Kidney (tissue), 13 donors: ENCODE measurements at regions not wholly inside any gene's neighbourhood (a gene's known extent, or its start where the extent isn't known, plus 50 kb on each side); places are given as distances from the start of the nearest gene placed in this dataset.

Experiments
- DNase-seq, 5 donors: peaks; one replicate each; pipeline ENCODE4 v3.0.0-alpha.2; 2013 to 2020
- FAIRE-seq: peaks from 2 replicates; lab custom pipeline; 2012; peaks lifted over from hg19 to GRCh38; lab: Jason Lieb, UNC
- H3K27ac ChIP-seq, 2 donors: one replicate each; pipeline ENCODE4 v1.7.0; 2013; ENCODE audit warnings: low read depth in 2 of 2, low read length in 2 of 2, inconsistent platforms in 1 of 2
- H3K27me3 ChIP-seq: one replicate; pipeline ENCODE4 v1.7.1; 2013; ENCODE audit warnings: low read length, inconsistent platforms; ENCODE audit not compliant: control insufficient read depth, insufficient read depth
- H3K36me3 ChIP-seq, 3 donors: one replicate each; pipeline versions ENCODE4 v1.7.0 to v1.7.1; 2013; ENCODE audit warnings: low read length in 3 of 3, control low read depth in 1 of 3, inconsistent platforms in 1 of 3; ENCODE audit not compliant: insufficient read depth in 3 of 3, control insufficient read depth in 2 of 3
- H3K4me1 ChIP-seq, 3 donors: one replicate each; pipeline versions ENCODE4 v1.7.0 to v1.7.1; 2013; ENCODE audit warnings: low read length in 3 of 3, inconsistent platforms in 1 of 3, low read depth in 1 of 3; ENCODE audit not compliant: control insufficient read depth in 2 of 3, insufficient read depth in 2 of 3
- H3K4me3 ChIP-seq, 3 donors: one replicate each; pipeline versions ENCODE4 v1.7.0 to v1.8.1; 2013; ENCODE audit warnings: low read length in 3 of 3, control low read depth in 1 of 3, inconsistent platforms in 1 of 3
- H3K9ac ChIP-seq, 3 donors: one replicate each; pipeline versions ENCODE4 v1.7.0 to v1.7.1; 2013; ENCODE audit warnings: low read length in 3 of 3, control low read depth in 1 of 3, inconsistent platforms in 1 of 3
- H3K9me3 ChIP-seq, 3 donors: one replicate each; pipeline versions ENCODE4 v1.7.0 to v1.7.1; 2013; ENCODE audit warnings: low read length in 3 of 3, control low read depth in 1 of 3, inconsistent platforms in 1 of 3; ENCODE audit not compliant: control insufficient read depth in 2 of 3, insufficient read depth in 1 of 3
- intact Hi-C: fragments of 100-400 bp; cut with DNase I; formaldehyde crosslinking; loops from one replicate; pipeline ENCODE4 v1.11.1; 2022
- TF ChIP-seq, protein P1 (sequence below): IDR thresholded peaks from 3 replicates; pipeline ENCODE4 v1.5.1; 2012; ENCODE audit warnings: mild to moderate bottlenecking, moderate library complexity, borderline replicate concordance; ENCODE audit not compliant: insufficient read depth; ENCODE audit errors: extremely low read depth
- donor health status: control.
- donor health status: control.
- donor health status: control.
- donor health status: control.
- donor health status: control.
- donor health status: DM: yes; HTN: yes; CAD: no.
- donor health status: Normal renal cell carcinoma (clear cell type).

DNA sequence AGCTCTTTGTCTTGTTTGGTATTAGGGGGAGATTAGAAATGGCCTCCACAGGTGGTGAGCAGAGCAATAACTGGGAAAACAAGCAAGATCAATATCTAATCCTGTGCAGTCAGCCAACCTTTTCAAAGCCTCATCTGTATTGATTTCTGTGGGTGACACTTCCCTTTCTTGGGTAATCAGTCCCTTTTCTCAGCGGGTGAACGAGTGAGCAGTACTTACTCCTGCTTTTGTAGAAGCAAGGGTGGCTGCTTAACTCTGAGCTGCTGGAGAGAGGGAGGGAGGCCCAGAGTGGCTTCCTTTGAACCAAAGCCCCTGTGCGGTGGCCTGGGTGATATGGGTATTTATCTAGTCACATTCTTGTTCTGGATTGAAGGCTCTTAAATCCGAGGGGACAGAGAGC, 254.8 kb upstream of the CHD6 start:
- no peak for DNase-seq
- Histone ChIP-seq H3K4me1 (no peaks in the 10 kb centered on the region), H3K9ac (no peak overlapping the region), H3K9me3 (peaks cover 0 to 1% (median 0%) of the 10 kb centered on the region in 3 donors), H3K4me3 (no peak overlapping the region), H3K36me3 (no peaks in the 10 kb centered on the region), H3K27ac (no peak overlapping the region), H3K27me3 (no peaks in the 10 kb centered on the region)
- FAIRE-seq, result no peak
- TF ChIP-seq, protein P1, sequence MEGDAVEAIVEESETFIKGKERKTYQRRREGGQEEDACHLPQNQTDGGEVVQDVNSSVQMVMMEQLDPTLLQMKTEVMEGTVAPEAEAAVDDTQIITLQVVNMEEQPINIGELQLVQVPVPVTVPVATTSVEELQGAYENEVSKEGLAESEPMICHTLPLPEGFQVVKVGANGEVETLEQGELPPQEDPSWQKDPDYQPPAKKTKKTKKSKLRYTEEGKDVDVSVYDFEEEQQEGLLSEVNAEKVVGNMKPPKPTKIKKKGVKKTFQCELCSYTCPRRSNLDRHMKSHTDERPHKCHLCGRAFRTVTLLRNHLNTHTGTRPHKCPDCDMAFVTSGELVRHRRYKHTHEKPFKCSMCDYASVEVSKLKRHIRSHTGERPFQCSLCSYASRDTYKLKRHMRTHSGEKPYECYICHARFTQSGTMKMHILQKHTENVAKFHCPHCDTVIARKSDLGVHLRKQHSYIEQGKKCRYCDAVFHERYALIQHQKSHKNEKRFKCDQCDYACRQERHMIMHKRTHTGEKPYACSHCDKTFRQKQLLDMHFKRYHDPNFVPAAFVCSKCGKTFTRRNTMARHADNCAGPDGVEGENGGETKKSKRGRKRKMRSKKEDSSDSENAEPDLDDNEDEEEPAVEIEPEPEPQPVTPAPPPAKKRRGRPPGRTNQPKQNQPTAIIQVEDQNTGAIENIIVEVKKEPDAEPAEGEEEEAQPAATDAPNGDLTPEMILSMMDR, result no peak
- intact Hi-C loops, result no loop called here

DNA sequence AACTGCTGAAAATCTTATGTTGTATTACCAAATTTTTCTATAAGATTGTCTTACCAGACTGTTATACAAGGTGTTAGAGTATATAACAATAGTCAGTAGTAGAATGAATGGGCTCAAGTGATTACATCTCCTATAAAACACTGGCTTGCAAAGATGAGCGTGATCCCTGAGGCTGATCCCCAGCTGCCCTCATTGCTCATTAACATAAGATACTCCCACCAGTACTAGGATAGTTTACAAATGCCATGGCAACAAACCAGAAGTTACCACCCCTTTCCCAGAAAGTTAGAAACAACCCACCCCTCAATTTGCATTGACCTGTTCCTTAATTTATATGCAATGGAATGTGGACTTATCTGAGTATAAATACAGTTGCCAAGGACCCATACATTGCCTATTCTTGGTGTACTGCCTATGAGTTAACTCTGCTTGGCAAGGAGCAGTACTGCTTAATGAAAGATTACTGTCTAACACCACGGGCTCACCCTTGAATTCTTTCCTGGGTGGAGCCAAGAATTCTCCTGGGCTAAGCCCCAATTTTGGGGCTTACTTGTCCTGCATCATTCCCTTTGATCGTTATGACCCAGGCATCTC, 252.8 kb upstream of the CHD6 start:
- H3K9ac ChIP-seq, result no peak overlapping the region
- no peaks in the 10 kb centered on the region for H3K4me1 ChIP-seq
- H3K27ac ChIP-seq, result no peak overlapping the region
- DNase-seq (no peak), FAIRE-seq (no peak)
- TF ChIP-seq, protein P1, result no peak
- H3K4me3 ChIP-seq, result no peak overlapping the region
- intact Hi-C loops, result no loop called here
- H3K36me3 ChIP-seq, result no peaks in the 10 kb centered on the region
- H3K27me3 ChIP-seq, result no peaks in the 10 kb centered on the region
- peaks cover 0 to 1% (median 0%) of the 10 kb centered on the region in 3 donors for H3K9me3 ChIP-seq

DNA sequence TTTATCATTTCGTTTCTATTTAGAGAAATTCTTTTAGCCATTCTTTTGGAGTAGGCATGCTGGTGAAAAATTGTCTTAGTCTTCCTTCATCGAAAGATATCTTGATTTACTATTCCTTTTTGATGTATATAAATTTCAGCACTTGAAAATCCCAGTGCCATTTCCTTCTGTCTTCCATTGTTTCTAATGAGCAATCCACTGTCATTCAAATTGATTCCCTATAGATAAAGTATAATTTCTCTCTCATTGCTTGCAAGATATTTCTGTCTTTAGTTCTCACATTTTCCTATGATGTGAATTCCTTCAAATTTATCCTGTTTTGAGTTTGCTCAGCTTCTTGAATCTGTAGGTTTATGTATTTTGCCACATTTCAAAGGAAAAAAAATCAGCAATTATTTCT, 251.1 kb upstream of the CHD6 start:
- FAIRE-seq, result no peak

More for the DNA sequence above, 251.1 kb upstream of the CHD6 start:
- peaks cover 0 to 1% (median 0%) of the 10 kb centered on the region in 3 donors for H3K9me3 ChIP-seq
- intact Hi-C loops, result no loop called here
- no peaks in the 10 kb centered on the region for H3K4me1 ChIP-seq
- H3K27ac ChIP-seq, result no peak overlapping the region
- no peak for DNase-seq
- no peaks in the 10 kb centered on the region for H3K36me3 ChIP-seq
- H3K9ac ChIP-seq, result no peak overlapping the region
- H3K27me3 ChIP-seq, result no peaks in the 10 kb centered on the region
- no peak overlapping the region for H3K4me3 ChIP-seq
- TF ChIP-seq, protein P1, result no peak
